Panc1 (cell line): ENCODE measurements at regions not wholly inside any gene's neighbourhood (a gene's known extent, or its start where the extent isn't known, plus 50 kb on each side); places are given as distances from the start of the nearest gene placed in this dataset.

Experiments
- ATAC-seq: fragments of 200-7000 bp; cut with Tn5 transposase; 2 replicates; pipeline ENCODE4 v1.9.1; 2020; ENCODE audit warnings: mild to moderate bottlenecking, moderate library complexity
- BruUV-seq: library from RNA; stranded (reverse); fragments of 400-500 nt; replicated peaks from 2 replicates; lab custom pipeline; 2021; lab: Mats Ljungman, UMichigan
- CTCF ChIA-PET: fragments of 300-600 bp; sonication (Branson Sonifier 250); formaldehyde crosslinking; loops from one replicate; lab custom pipeline; 2022; ENCODE audit warnings: antibody characterized with exemption; lab: Charles Lee
- POLR2A ChIA-PET: fragments of 300-600 bp; sonication (Branson Sonifier 250); formaldehyde crosslinking; loops from one replicate; lab custom pipeline; 2022; ENCODE audit warnings: antibody characterized with exemption; lab: Charles Lee
- DNase-seq: peaks from one replicate; pipeline ENCODE4 v3.0.0-alpha.2; 2010; ENCODE audit warnings: low read depth, low spot score
- H3K27ac ChIP-seq: 2 replicates; pipeline ENCODE4 v1.5.1; 2011; ENCODE audit warnings: mild to moderate bottlenecking, low read length, inconsistent platforms
- H3K27me3 ChIP-seq: fragments of 200-500 bp; sonication (Bioruptor generic); 2 replicates; pipeline ENCODE4 v1.6.0; 2014; ENCODE audit warnings: low read length, inconsistent platforms; ENCODE audit not compliant: control insufficient read depth, insufficient read depth
- H3K36me3 ChIP-seq: fragments of 200-500 bp; sonication (Bioruptor generic); 2 replicates; pipeline ENCODE4 v1.5.1; 2014; ENCODE audit warnings: inconsistent platforms, mild to moderate bottlenecking, low read length, moderate library complexity; ENCODE audit not compliant: control insufficient read depth, insufficient read depth
- H3K4me1 ChIP-seq: 2 replicates; pipeline ENCODE4 v1.5.1; 2011; ENCODE audit warnings: inconsistent platforms, mild to moderate bottlenecking, low read length, moderate library complexity; ENCODE audit not compliant: control insufficient read depth, insufficient read depth
- H3K4me3 ChIP-seq, 2 experiments: 2 replicates each; pipeline ENCODE4 v1.5.1; 2011 to 2012; ENCODE audit warnings: low read depth in 2 of 2, low read length in 2 of 2, mild to moderate bottlenecking in 2 of 2, inconsistent platforms in 1 of 2, moderate library complexity in 1 of 2
- H3K9me3 ChIP-seq: fragments of 200-500 bp; sonication (Bioruptor generic); 2 replicates; pipeline ENCODE4 v1.5.1; 2014; ENCODE audit warnings: low read depth, mild to moderate bottlenecking, inconsistent platforms, low read length, moderate library complexity; ENCODE audit not compliant: control insufficient read depth, insufficient read depth
- POLR2AphosphoS5 ChIP-seq: IDR thresholded peaks from 2 replicates; pipeline ENCODE4 v1.6.1; 2012; ENCODE audit warnings: mild to moderate bottlenecking, low read depth, low read length, moderate library complexity
- SIN3A ChIP-seq: IDR thresholded peaks from 2 replicates; pipeline ENCODE4 v1.6.1; 2012; ENCODE audit warnings: low read depth, mild to moderate bottlenecking, low read length, moderate library complexity, borderline replicate concordance; ENCODE audit not compliant: insufficient read depth
- TCF7L2 ChIP-seq: IDR thresholded peaks from 2 replicates; pipeline ENCODE4 v1.6.1; 2011; ENCODE audit warnings: mild to moderate bottlenecking, low read depth, low read length, inconsistent platforms
- in situ Hi-C: cut with HindIII; loops from 2 replicates; pipeline ENCODE4 v1.10.0; 2016; ENCODE audit warnings: low sequenced_read_pairs, low pct_unique_long_range_greater_than_20kb
- intact Hi-C: fragments of 100-400 bp; cut with micrococcal nuclease; formaldehyde crosslinking; loops from one replicate; pipeline ENCODE4 v1.10.0; 2022; ENCODE audit not compliant: unreplicated experiment
- TF ChIP-seq, protein P1 (sequence below): fragments of 450-650 bp; IDR thresholded peaks from 2 replicates; pipeline ENCODE4 v1.5.1; 2017; ENCODE audit warnings: mild to moderate bottlenecking
- TF ChIP-seq, protein P2 (sequence below), 2 experiments: IDR thresholded peaks; 2 replicates each; pipeline ENCODE4 v1.6.1; 2011 to 2012; ENCODE audit warnings: low read depth in 2 of 2, control low read depth in 1 of 2, low read length in 1 of 2, mild to moderate bottlenecking in 1 of 2, moderate library complexity in 1 of 2; ENCODE audit not compliant: insufficient read depth in 1 of 2

DNA sequence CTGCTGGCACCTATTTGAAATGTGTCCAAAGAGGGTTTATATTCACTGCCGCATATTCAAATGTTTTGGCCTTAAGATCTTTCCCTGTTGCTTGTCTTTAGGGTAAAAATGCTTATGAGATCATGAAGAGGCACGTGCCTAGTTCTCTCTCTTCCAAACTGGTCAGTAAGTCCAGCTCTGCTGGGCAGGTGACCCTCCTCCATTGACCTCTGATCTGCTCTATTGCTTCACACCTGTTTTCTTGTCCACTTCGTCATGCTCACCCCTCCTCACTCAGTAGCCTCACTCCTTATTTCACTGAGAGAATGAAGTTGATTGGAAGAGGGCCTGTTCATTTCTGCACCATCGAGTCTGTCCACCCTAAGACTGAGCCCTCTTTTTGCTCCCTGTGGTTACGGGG lies 140.5 kb upstream of the COBL start:
- DNase-seq (no peak), ATAC-seq (no peak)
- CTCF ChIA-PET: no interaction called here
- POLR2A ChIA-PET: no interaction called here
- H3K36me3 ChIP-seq: no peaks in the 10 kb centered on the region
- no peaks in the 10 kb centered on the region for H3K27me3 ChIP-seq
- no peaks in the 10 kb centered on the region for H3K9me3 ChIP-seq
- BruUV-seq: no TSS peak
- in situ Hi-C loops (no loop called here), intact Hi-C loops (no loop called here)
- no peaks in the 10 kb centered on the region for H3K4me1 ChIP-seq
- H3K4me3 ChIP-seq: no peak overlapping the region
- no peak overlapping the region for H3K27ac ChIP-seq
- TF ChIP-seq SIN3A: no peak
- TF ChIP-seq, protein P1, sequence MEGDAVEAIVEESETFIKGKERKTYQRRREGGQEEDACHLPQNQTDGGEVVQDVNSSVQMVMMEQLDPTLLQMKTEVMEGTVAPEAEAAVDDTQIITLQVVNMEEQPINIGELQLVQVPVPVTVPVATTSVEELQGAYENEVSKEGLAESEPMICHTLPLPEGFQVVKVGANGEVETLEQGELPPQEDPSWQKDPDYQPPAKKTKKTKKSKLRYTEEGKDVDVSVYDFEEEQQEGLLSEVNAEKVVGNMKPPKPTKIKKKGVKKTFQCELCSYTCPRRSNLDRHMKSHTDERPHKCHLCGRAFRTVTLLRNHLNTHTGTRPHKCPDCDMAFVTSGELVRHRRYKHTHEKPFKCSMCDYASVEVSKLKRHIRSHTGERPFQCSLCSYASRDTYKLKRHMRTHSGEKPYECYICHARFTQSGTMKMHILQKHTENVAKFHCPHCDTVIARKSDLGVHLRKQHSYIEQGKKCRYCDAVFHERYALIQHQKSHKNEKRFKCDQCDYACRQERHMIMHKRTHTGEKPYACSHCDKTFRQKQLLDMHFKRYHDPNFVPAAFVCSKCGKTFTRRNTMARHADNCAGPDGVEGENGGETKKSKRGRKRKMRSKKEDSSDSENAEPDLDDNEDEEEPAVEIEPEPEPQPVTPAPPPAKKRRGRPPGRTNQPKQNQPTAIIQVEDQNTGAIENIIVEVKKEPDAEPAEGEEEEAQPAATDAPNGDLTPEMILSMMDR: no peak

DNA sequence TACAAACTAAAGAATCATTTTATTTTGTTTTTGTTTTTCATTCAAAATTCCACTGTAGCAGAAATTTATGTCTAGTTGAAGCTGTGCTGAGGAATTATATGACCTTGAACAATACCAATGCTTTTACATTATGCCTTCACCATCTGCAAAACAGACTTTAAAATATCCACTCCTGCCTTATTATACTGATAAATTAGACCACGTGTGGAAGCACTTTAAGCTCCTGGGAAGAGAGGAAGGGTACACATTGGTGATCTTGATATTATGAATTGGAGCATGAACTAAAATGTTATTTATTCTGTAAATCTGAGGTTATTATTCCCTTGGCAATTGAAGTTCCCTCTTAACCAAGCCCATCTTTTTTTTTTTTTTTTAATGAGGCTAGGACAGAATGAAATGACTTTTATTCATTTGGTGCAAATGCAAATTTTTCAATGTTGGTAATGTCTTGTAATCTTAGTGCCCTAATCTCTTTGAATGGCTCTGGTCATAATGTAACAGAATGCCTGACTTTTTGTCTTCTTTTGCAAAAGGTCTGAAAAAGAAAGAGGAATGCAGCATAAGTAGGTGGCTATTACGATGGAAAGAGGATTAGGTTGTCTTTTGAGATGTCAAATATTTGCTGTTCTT lies 139.9 kb upstream of the COBL start:
- in situ Hi-C loops: no loop called here
- Histone ChIP-seq H3K4me3 (no peak overlapping the region), H3K27ac (no peak overlapping the region), H3K36me3 (no peaks in the 10 kb centered on the region), H3K9me3 (no peaks in the 10 kb centered on the region), H3K27me3 (no peaks in the 10 kb centered on the region), H3K4me1 (no peaks in the 10 kb centered on the region)
- CTCF ChIA-PET: interaction anchor here (0.7 kb wide), 1 partner anchor 51 kb away, joined by 8 read pairs; no protein-coding TSS in a partner anchor
- ATAC-seq (no peak), DNase-seq (no peak)
- TF ChIP-seq, protein P2, sequence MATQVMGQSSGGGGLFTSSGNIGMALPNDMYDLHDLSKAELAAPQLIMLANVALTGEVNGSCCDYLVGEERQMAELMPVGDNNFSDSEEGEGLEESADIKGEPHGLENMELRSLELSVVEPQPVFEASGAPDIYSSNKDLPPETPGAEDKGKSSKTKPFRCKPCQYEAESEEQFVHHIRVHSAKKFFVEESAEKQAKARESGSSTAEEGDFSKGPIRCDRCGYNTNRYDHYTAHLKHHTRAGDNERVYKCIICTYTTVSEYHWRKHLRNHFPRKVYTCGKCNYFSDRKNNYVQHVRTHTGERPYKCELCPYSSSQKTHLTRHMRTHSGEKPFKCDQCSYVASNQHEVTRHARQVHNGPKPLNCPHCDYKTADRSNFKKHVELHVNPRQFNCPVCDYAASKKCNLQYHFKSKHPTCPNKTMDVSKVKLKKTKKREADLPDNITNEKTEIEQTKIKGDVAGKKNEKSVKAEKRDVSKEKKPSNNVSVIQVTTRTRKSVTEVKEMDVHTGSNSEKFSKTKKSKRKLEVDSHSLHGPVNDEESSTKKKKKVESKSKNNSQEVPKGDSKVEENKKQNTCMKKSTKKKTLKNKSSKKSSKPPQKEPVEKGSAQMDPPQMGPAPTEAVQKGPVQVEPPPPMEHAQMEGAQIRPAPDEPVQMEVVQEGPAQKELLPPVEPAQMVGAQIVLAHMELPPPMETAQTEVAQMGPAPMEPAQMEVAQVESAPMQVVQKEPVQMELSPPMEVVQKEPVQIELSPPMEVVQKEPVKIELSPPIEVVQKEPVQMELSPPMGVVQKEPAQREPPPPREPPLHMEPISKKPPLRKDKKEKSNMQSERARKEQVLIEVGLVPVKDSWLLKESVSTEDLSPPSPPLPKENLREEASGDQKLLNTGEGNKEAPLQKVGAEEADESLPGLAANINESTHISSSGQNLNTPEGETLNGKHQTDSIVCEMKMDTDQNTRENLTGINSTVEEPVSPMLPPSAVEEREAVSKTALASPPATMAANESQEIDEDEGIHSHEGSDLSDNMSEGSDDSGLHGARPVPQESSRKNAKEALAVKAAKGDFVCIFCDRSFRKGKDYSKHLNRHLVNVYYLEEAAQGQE (IDR thresholded peaks at IDR 0.05; ENCODE audit: insufficient read depth in 1 of 2, low read depth in 2 of 2, low read length in 1 of 2): no peak
- TF ChIP-seq TCF7L2 (no peak), SIN3A (no peak), POLR2AphosphoS5 (no peak)
- TF ChIP-seq, protein P1: no peak
- intact Hi-C loops: no loop called here
- no TSS peak for BruUV-seq
- POLR2A ChIA-PET: no interaction called here
